Mucosa of rectum (tissue), 2 donors: ENCODE measurements at regions not wholly inside any gene's neighbourhood (a gene's known extent, or its start where the extent isn't known, plus 50 kb on each side); places are given as distances from the start of the nearest gene placed in this dataset.
A peak's percentile ranks its signal among the peaks of the same experiment; 100 is the strongest.
"Not testable (repeated sequence)": the region's sequence is repeated elsewhere in the genome, so short reads cannot be mapped to it uniquely, and the experiment has no call there.

Experiments used
- H3K27ac ChIP-seq, 2 donors: one replicate each; pipeline ENCODE4 v1.7.0; 2013; ENCODE audit warnings: inconsistent platforms in 2 of 2, low read depth in 2 of 2, low read length in 2 of 2
- H3K27me3 ChIP-seq, 2 donors: one replicate each; pipeline ENCODE4 v1.7.0; 2013; ENCODE audit warnings: low read length in 2 of 2; ENCODE audit not compliant: control insufficient read depth in 2 of 2, insufficient read depth in 2 of 2
- H3K36me3 ChIP-seq, 2 donors: one replicate each; pipeline ENCODE4 v1.7.0; 2013; ENCODE audit warnings: low read length in 2 of 2; ENCODE audit not compliant: control insufficient read depth in 2 of 2, insufficient read depth in 2 of 2
- H3K4me1 ChIP-seq, 2 donors: one replicate each; pipeline ENCODE4 v1.7.0; 2013; ENCODE audit warnings: low read length in 2 of 2, mild to moderate bottlenecking in 1 of 2; ENCODE audit not compliant: control insufficient read depth in 2 of 2, insufficient read depth in 2 of 2
- H3K4me3 ChIP-seq, 2 donors: one replicate each; pipeline ENCODE4 v1.7.0; 2013; ENCODE audit warnings: low read length in 2 of 2
- H3K9ac ChIP-seq, 2 donors: one replicate each; pipeline ENCODE4 v1.7.0; 2013; ENCODE audit warnings: low read length in 2 of 2, low read depth in 1 of 2, mild to moderate bottlenecking in 1 of 2
- H3K9me3 ChIP-seq, 2 donors: one replicate each; pipeline ENCODE4 v1.7.0; 2013; ENCODE audit warnings: low read length in 2 of 2; ENCODE audit not compliant: control insufficient read depth in 2 of 2
- donor health status: healthy.
- donor health status: Normal muscosa, but diverticular disease.

GRCh38 chr3:118534519-118534918, 500.1 kb downstream of the IGSF11 start:
- Histone ChIP-seq H3K4me3 (no peak overlapping the region), H3K9ac (no peak overlapping the region), H3K27me3 (no peaks in the 10 kb centered on the region), H3K27ac (no peak overlapping the region), H3K9me3 (no peaks in the 10 kb centered on the region), H3K36me3 (no peaks in the 10 kb centered on the region), H3K4me1 (no peaks in the 10 kb centered on the region)

GRCh38 chr3:118536764-118537163, 497.9 kb downstream of the IGSF11 start:
- H3K9me3 ChIP-seq = no peaks in the 10 kb centered on the region
- H3K4me3 ChIP-seq = no peak overlapping the region
- H3K4me1 ChIP-seq = peaks cover 4 to 6% of the 10 kb centered on the region in 2 donors
- no peak overlapping the region for H3K27ac ChIP-seq
- H3K36me3 ChIP-seq = no peaks in the 10 kb centered on the region
- no peak overlapping the region for H3K9ac ChIP-seq
- H3K27me3 ChIP-seq = no peaks in the 10 kb centered on the region

GRCh38 chr3:118537454-118537853, 497.2 kb downstream of the IGSF11 start:
- H3K36me3 ChIP-seq = no peaks in the 10 kb centered on the region
- H3K27me3 ChIP-seq = no peaks in the 10 kb centered on the region
- no peak overlapping the region for H3K4me3 ChIP-seq
- peaks cover 4 to 6% of the 10 kb centered on the region in 2 donors for H3K4me1 ChIP-seq
- H3K27ac ChIP-seq = no peak overlapping the region
- H3K9me3 ChIP-seq = no peaks in the 10 kb centered on the region
- no peak overlapping the region for H3K9ac ChIP-seq

- H3K4me1 ChIP-seq = peaks cover 4 to 6% of the 10 kb centered on the region in 2 donors
- H3K4me3 ChIP-seq = no peak overlapping the region
- no peaks in the 10 kb centered on the region for H3K27me3 ChIP-seq
- H3K9me3 ChIP-seq = no peaks in the 10 kb centered on the region
- no peaks in the 10 kb centered on the region for H3K36me3 ChIP-seq
- H3K27ac ChIP-seq = no peak overlapping the region
- no peak overlapping the region for H3K9ac ChIP-seq
These were observed 496.5 kb downstream of the IGSF11 start for GRCh38 chr3:118538187-118538586.

- H3K27me3 ChIP-seq = not testable (repeated sequence)
These were observed 494.7 kb downstream of the IGSF11 start for GRCh38 chr3:118539820-118540447.

GRCh38 chr3:118540448-118540821, 494.2 kb downstream of the IGSF11 start:
- not testable (repeated sequence) for H3K4me3 ChIP-seq, H3K9me3 ChIP-seq, H3K27ac ChIP-seq, H3K9ac ChIP-seq, H3K27me3 ChIP-seq, H3K4me1 ChIP-seq, H3K36me3 ChIP-seq

More at GRCh38 chr3:118539820-118540447, 494.7 kb downstream of the IGSF11 start:
- not testable (repeated sequence) for H3K27ac ChIP-seq, H3K4me1 ChIP-seq, H3K4me3 ChIP-seq, H3K36me3 ChIP-seq, H3K9ac ChIP-seq, H3K9me3 ChIP-seq

- peaks cover 4 to 6% of the 10 kb centered on the region in 2 donors for H3K4me1 ChIP-seq
- H3K27me3 ChIP-seq = no peaks in the 10 kb centered on the region
- H3K9me3 ChIP-seq = no peaks in the 10 kb centered on the region
- no peak overlapping the region for H3K4me3 ChIP-seq
- no peaks in the 10 kb centered on the region for H3K36me3 ChIP-seq
- H3K9ac ChIP-seq = no peak overlapping the region
- H3K27ac ChIP-seq = peak overlapping the region in 1 of 2 donors; percentile 69
These were observed 493.8 kb downstream of the IGSF11 start for GRCh38 chr3:118540826-118541225.

- H3K9ac ChIP-seq = no peak overlapping the region
- no peaks in the 10 kb centered on the region for H3K27me3 ChIP-seq
- H3K9me3 ChIP-seq = no peaks in the 10 kb centered on the region
- peak overlapping the region in 1 of 2 donors; percentile 69 for H3K27ac ChIP-seq
- peaks cover 4 to 6% of the 10 kb centered on the region in 2 donors for H3K4me1 ChIP-seq
- H3K36me3 ChIP-seq = no peaks in the 10 kb centered on the region
- H3K4me3 ChIP-seq = no peak overlapping the region
These were observed 492.9 kb downstream of the IGSF11 start for GRCh38 chr3:118541796-118542195.

GRCh38 chr3:118543832-118544231, 490.8 kb downstream of the IGSF11 start:
- Histone ChIP-seq H3K27me3 (no peaks in the 10 kb centered on the region), H3K4me3 (no peak overlapping the region), H3K9me3 (no peaks in the 10 kb centered on the region), H3K36me3 (no peaks in the 10 kb centered on the region), H3K9ac (no peak overlapping the region), H3K27ac (no peak overlapping the region), H3K4me1 (peaks cover 4 to 6% of the 10 kb centered on the region in 2 donors)

GRCh38 chr3:118544458-118544857, 490.2 kb downstream of the IGSF11 start:
- Histone ChIP-seq H3K27ac (no peak overlapping the region), H3K4me1 (peaks cover 4 to 6% of the 10 kb centered on the region in 2 donors), H3K36me3 (no peaks in the 10 kb centered on the region), H3K9me3 (no peaks in the 10 kb centered on the region), H3K4me3 (no peak overlapping the region), H3K27me3 (no peaks in the 10 kb centered on the region), H3K9ac (no peak overlapping the region)

GRCh38 chr3:118548434-118548833, 486.2 kb downstream of the IGSF11 start:
- H3K9me3 ChIP-seq = no peaks in the 10 kb centered on the region
- H3K4me3 ChIP-seq = no peak overlapping the region
- H3K27ac ChIP-seq = no peak overlapping the region
- no peaks in the 10 kb centered on the region for H3K36me3 ChIP-seq
- H3K4me1 ChIP-seq = peaks cover 0 to 4% of the 10 kb centered on the region in 2 donors
- no peaks in the 10 kb centered on the region for H3K27me3 ChIP-seq
- no peak overlapping the region for H3K9ac ChIP-seq
